ENCODE measurements at regions not wholly inside any gene's neighbourhood (a gene's known extent, or its start where the extent isn't known, plus 50 kb on each side); places are given as distances from the start of the nearest gene placed in this dataset.

- Histone ChIP-seq H4K20me1 (replicated peaks in 1 of 2; ENCODE audit: control insufficient read depth in 1 of 2, insufficient read depth in 2 of 2, low read length in 2 of 2) (no peaks in the 10 kb centered on the region), H3K79me2 (ENCODE audit: control insufficient read depth in 1 of 2, insufficient read depth in 2 of 2, low read length in 2 of 2) (no peaks in the 10 kb centered on the region), H2BK5ac (ENCODE audit: low read depth, low read length) (no peak overlapping the region), H2AK5ac (ENCODE audit: low read depth, low read length) (no peak overlapping the region), H3K4me3 (ENCODE audit: extremely low read depth in 1 of 4, insufficient read depth in 2 of 4, low read depth in 3 of 4, low read length in 4 of 4) (no peak overlapping the region), H3K36me3 (ENCODE audit: control insufficient read depth in 2 of 4, insufficient read depth in 4 of 4, low read length in 3 of 4) (no peaks in the 10 kb centered on the region), H3K27ac (ENCODE audit: low read depth, low read length) (no peak overlapping the region), H3K18ac (ENCODE audit: extremely low read depth, low read length) (no peak overlapping the region), H3K56ac (replicated peaks; ENCODE audit: insufficient read length, low read depth, low read length) (no peak overlapping the region), H3K4me1 (replicated peaks in 1 of 4; ENCODE audit: control insufficient read depth in 3 of 4, insufficient read depth in 4 of 4, low read length in 3 of 4) (no peaks in the 10 kb centered on the region), H4K91ac (replicated peaks; ENCODE audit: insufficient read length, low read length) (no peak overlapping the region), H3K79me1 (ENCODE audit: low read depth, low read length) (no peaks in the 10 kb centered on the region), H3K23ac (ENCODE audit: insufficient read length) (no peak overlapping the region), H3K14ac (ENCODE audit: insufficient read length) (no peak overlapping the region), H3K9ac (replicated peaks in 1 of 4; ENCODE audit: extremely low read depth in 1 of 4, low read depth in 3 of 4, low read length in 3 of 4) (no peak overlapping the region), H3K4me2 (ENCODE audit: insufficient read depth in 1 of 2, low read depth in 2 of 2, low read length in 2 of 2) (no peak overlapping the region), H2BK120ac (replicated peaks; ENCODE audit: low read depth, low read length) (no peak overlapping the region), H3K23me2 (ENCODE audit: low read depth, low read length) (no peaks in the 10 kb centered on the region), H2AFZ (ENCODE audit: low read length) (no peak overlapping the region), H3K4ac (replicated peaks; ENCODE audit: insufficient read length, low read depth, low read length) (no peak overlapping the region), H2BK15ac (ENCODE audit: low read length) (no peak overlapping the region), H3K27me3 (replicated peaks in 1 of 4; ENCODE audit: control insufficient read depth in 3 of 4, extremely low read depth in 1 of 4, insufficient read depth in 3 of 4, low read length in 3 of 4) (no peaks in the 10 kb centered on the region), H3K9me3 (ENCODE audit: insufficient read depth in 2 of 2, low read depth in 1 of 2, low read length in 1 of 2) (no peaks in the 10 kb centered on the region), H2BK12ac (ENCODE audit: low read depth, low read length) (no peak overlapping the region), H2BK20ac (ENCODE audit: low read length) (no peak overlapping the region), H4K8ac (ENCODE audit: extremely low read depth, insufficient read depth, low read length) (no peak overlapping the region), H4K5ac (ENCODE audit: insufficient read length, low read depth, low read length) (no peak overlapping the region)
- no peak for TF ChIP-seq TEAD4 (IDR thresholded peaks at IDR 0.05; ENCODE audit: low read depth, low read length)
- CTCF ChIA-PET (ENCODE audit: partially characterized antibody), result no interaction called here
- 100% methylated on average over 1 of the region's 1 CpG; no CpG with 5 or more reads in 1 of the 2 experiments for WGBS, 2 experiments (ENCODE audit: extremely low coverage in 1 of 2, insufficient coverage in 1 of 2, insufficient read length in 1 of 2, insufficient replicate concordance in 2 of 2, low coverage in 1 of 2, low lambda C conversion rate in 2 of 2, missing lambda C conversion rate in 1 of 2)
- DNase-seq (ENCODE audit: low read depth in 1 of 2, low spot score in 2 of 2) (no peak), FAIRE-seq (no peak)
- POLR2A ChIA-PET (ENCODE audit: partially characterized antibody), result no interaction called here
Measured at GRCh38 chrX:10794203-10794630, 173.8 kb upstream of the MID1 start.
